ENCODE measurements at regions not wholly inside any gene's neighbourhood (a gene's known extent, or its start where the extent isn't known, plus 50 kb on each side); places are given as distances from the start of the nearest gene placed in this dataset.

- no peak for TF ChIP-seq TAF1 (IDR thresholded peaks at IDR 0.05; ENCODE audit: low read depth, low read length)
- no peak for TF ChIP-seq SUZ12 (IDR thresholded peaks at IDR 0.05; ENCODE audit: low read length)
These were observed 72.9 kb upstream of the CD44 start (continued) for GRCh38 chr11:35066030-35066429.
